GM21381 (cell line): ENCODE measurements at regions not wholly inside any gene's neighbourhood (a gene's known extent, or its start where the extent isn't known, plus 50 kb on each side); places are given as distances from the start of the nearest gene placed in this dataset.
"Not testable (repeated sequence)": the region's sequence is repeated elsewhere in the genome, so short reads cannot be mapped to it uniquely, and the experiment has no call there.

Source experiments
- ATAC-seq: cut with Tn5 transposase; IDR thresholded peaks from one replicate; pipeline ENCODE4 v1.9.1; 2021; ENCODE audit warnings: mild to moderate bottlenecking, moderate library complexity; ENCODE audit not compliant: unreplicated experiment

GRCh38 chr18:4797002-4797685 lies 342.0 kb upstream of the DLGAP1 start:
- no peak for ATAC-seq

GRCh38 chr18:4789506-4789905 lies 334.4 kb upstream of the DLGAP1 start:
- no peak for ATAC-seq

GRCh38 chr18:4781873-4782272 lies 326.8 kb upstream of the DLGAP1 start:
- ATAC-seq: no peak

GRCh38 chr18:4765401-4765800 lies 310.3 kb upstream of the DLGAP1 start:
- ATAC-seq: no peak

- no peak for ATAC-seq
These were observed 307.2 kb upstream of the DLGAP1 start for GRCh38 chr18:4762330-4762729.

- ATAC-seq: no peak
These were observed 303.9 kb upstream of the DLGAP1 start for GRCh38 chr18:4758980-4759379.

- ATAC-seq: no peak
These were observed 300.7 kb upstream of the DLGAP1 start for GRCh38 chr18:4755848-4756247.

GRCh38 chr18:4753151-4753550 lies 298.0 kb upstream of the DLGAP1 start:
- not testable (repeated sequence) for ATAC-seq

- no peak for ATAC-seq
These were observed 296.4 kb upstream of the DLGAP1 start for GRCh38 chr18:4751523-4751922.

GRCh38 chr18:4750393-4751346 lies 295.6 kb upstream of the DLGAP1 start:
- no peak for ATAC-seq

GRCh38 chr18:4748975-4749374 lies 293.9 kb upstream of the DLGAP1 start:
- ATAC-seq: no peak

GRCh38 chr18:4734903-4735302 lies 279.8 kb upstream of the DLGAP1 start:
- no peak for ATAC-seq

- ATAC-seq: no peak
These were observed 278.9 kb upstream of the DLGAP1 start for GRCh38 chr18:4734021-4734420.

GRCh38 chr18:4721545-4721944 lies 266.4 kb upstream of the DLGAP1 start:
- ATAC-seq: no peak

- no peak for ATAC-seq
These were observed 265.4 kb upstream of the DLGAP1 start for GRCh38 chr18:4720518-4720917.

GRCh38 chr18:4705894-4706293 lies 250.8 kb upstream of the DLGAP1 start:
- ATAC-seq: no peak

GRCh38 chr18:4704781-4705180 lies 249.7 kb upstream of the DLGAP1 start:
- no peak for ATAC-seq

GRCh38 chr18:4691836-4692235 lies 236.7 kb upstream of the DLGAP1 start:
- ATAC-seq: no peak

GRCh38 chr18:4678685-4679084 lies 223.6 kb upstream of the DLGAP1 start:
- not testable (repeated sequence) for ATAC-seq

GRCh38 chr18:4677006-4677405 lies 221.9 kb upstream of the DLGAP1 start:
- no peak for ATAC-seq

GRCh38 chr18:4672162-4672561 lies 217.1 kb upstream of the DLGAP1 start:
- no peak for ATAC-seq

GRCh38 chr18:4658804-4659203 lies 203.7 kb upstream of the DLGAP1 start:
- no peak for ATAC-seq
